ENCODE measurements at regions not wholly inside any gene's neighbourhood (a gene's known extent, or its start where the extent isn't known, plus 50 kb on each side); places are given as distances from the start of the nearest gene placed in this dataset.

DNA sequence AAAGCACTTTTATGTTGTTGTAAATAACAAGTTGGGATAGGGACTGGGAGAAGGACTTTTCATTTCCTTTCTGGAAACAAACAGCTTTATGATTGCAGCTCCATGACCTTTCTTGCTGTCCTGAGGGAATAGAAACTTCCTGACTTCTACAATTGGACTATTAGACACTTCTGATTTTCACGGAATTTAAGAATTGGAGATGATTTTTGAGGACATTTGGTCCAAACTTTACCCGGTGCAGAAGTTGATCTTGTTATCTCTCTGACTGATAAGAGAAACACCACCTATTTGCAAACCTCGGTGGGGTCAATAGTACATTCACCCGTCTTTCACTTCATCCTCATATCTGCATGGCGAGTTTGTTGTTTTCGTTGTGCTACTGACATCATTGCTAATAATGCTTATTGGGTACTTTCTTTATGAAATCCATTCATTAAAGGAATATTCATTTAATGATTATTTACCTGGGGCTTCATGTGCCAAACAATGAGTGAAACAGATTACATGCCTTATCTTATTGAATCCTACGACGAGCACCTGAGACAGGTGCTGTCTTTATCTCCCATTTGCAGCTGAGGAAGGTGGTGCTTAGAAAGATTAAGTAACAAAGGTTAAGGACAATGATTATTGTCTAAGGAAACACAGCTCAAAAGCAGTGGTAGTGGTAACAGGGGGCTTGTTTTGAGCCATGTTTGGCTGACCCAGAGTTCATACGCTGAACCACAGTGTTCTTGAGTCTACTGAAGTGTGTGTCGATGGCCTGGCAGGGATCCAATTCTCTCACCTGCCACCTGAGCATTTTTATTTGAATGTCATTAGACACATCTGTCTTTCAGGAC is 176.9 kb upstream of the FAM20A start:
- DNase-seq: no peak
- intact Hi-C loops (cut with DNase I; ENCODE audit: low total_unique reads): no loop called here
- no peak overlapping the region for H3K27ac ChIP-seq

DNA sequence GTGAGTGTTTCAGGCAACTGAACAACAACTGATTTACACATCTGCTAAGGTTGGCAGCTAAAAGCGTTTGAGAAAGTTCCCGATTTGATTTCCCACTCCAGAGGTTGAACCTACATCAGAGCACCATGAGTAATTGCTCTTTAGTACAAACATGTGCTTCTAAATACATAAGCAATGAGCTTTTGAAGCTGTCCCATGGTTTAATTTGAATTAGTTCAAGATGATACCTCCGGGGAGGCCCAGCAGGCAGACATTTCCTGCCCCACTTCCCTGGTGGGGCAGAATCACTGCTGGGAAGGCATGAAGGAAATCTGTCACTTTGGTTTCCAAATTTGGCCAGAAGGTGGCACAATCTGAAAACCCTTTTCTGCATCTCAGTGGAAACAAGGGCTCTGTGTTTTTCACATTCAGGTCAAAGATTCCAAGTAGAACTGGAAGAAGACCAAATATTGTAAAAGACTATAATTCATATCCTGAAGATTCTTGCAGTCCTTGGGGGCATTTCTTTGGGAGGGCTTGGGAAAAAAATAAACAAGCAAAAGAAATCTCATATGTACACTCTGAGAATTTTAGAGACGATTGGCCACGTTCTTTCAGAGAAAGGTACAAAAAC is 176.2 kb upstream of the FAM20A start:
- intact Hi-C loops (cut with DNase I; ENCODE audit: low total_unique reads): no loop called here
- Histone ChIP-seq H3K4me1 (peaks cover 0 to 18% (median 11%) of the 10 kb centered on the region in 4 donors), H3K27ac (no peak overlapping the region), H3K27me3 (no peaks in the 10 kb centered on the region), H3K9me3 (no peaks in the 10 kb centered on the region), H3K4me3 (no peak overlapping the region), H3K36me3 (no peaks in the 10 kb centered on the region)
- DNase-seq: peak; percentile 57 to 69
- peak; percentile 47 to 61 for TF ChIP-seq CTCF (IDR thresholded peaks at IDR 0.05)

More for the DNA sequence above, 176.9 kb upstream of the FAM20A start:
- Histone ChIP-seq H3K27me3 (no peaks in the 10 kb centered on the region), H3K36me3 (no peaks in the 10 kb centered on the region), H3K4me1 (peaks cover 0 to 18% (median 11%) of the 10 kb centered on the region in 4 donors), H3K4me3 (no peak overlapping the region), H3K9me3 (no peaks in the 10 kb centered on the region)
- no peak for TF ChIP-seq CTCF (IDR thresholded peaks at IDR 0.05)

- H3K4me3 ChIP-seq: no peak overlapping the region
- H3K36me3 ChIP-seq: no peaks in the 10 kb centered on the region
- peaks cover 0 to 22% (median 11%) of the 10 kb centered on the region in 4 donors for H3K4me1 ChIP-seq
- H3K27ac ChIP-seq: no peak overlapping the region
- no peak for TF ChIP-seq CTCF (IDR thresholded peaks at IDR 0.05)
- no peak for DNase-seq
- intact Hi-C loops (cut with DNase I; ENCODE audit: low total_unique reads): no loop called here
- H3K27me3 ChIP-seq: no peaks in the 10 kb centered on the region
- no peaks in the 10 kb centered on the region for H3K9me3 ChIP-seq
Observed at GRCh38 chr17:68776451-68776850, 175.3 kb upstream of the FAM20A start.

GRCh38 chr17:68775969-68776368 is 174.8 kb upstream of the FAM20A start:
- H3K36me3 ChIP-seq: no peaks in the 10 kb centered on the region
- TF ChIP-seq CTCF (IDR thresholded peaks at IDR 0.05): no peak
- no peak overlapping the region for H3K4me3 ChIP-seq
- intact Hi-C loops (cut with DNase I; ENCODE audit: low total_unique reads): no loop called here
- H3K27me3 ChIP-seq: no peaks in the 10 kb centered on the region
- DNase-seq: no peak
- peak overlapping the region in 1 of 2 donors; percentile 41 for H3K27ac ChIP-seq
- H3K4me1 ChIP-seq: peaks cover 0 to 22% (median 11%) of the 10 kb centered on the region in 4 donors
- H3K9me3 ChIP-seq: no peaks in the 10 kb centered on the region

GRCh38 chr17:68775318-68775717 is 174.2 kb upstream of the FAM20A start:
- H3K27me3 ChIP-seq: no peaks in the 10 kb centered on the region
- TF ChIP-seq CTCF (IDR thresholded peaks at IDR 0.05): no peak
- H3K9me3 ChIP-seq: no peaks in the 10 kb centered on the region
- no peak for DNase-seq
- intact Hi-C loops (cut with DNase I; ENCODE audit: low total_unique reads): no loop called here
- H3K36me3 ChIP-seq: no peaks in the 10 kb centered on the region
- no peak overlapping the region for H3K4me3 ChIP-seq
- peaks cover 0 to 22% (median 11%) of the 10 kb centered on the region in 4 donors for H3K4me1 ChIP-seq
- peak overlapping the region; percentile 32 to 41 for H3K27ac ChIP-seq

All from tibial artery (tissue), 4 donors.